Amniotic epithelial cell (primary cell): ENCODE measurements at regions not wholly inside any gene's neighbourhood (a gene's known extent, or its start where the extent isn't known, plus 50 kb on each side); places are given as distances from the start of the nearest gene placed in this dataset.
A peak's percentile ranks its signal among the peaks of the same experiment; 100 is the strongest.

Experiments used
- DNase-seq: peaks from one replicate; pipeline ENCODE4 v3.0.0-alpha.2; 2010; ENCODE audit warnings: low read depth

DNA sequence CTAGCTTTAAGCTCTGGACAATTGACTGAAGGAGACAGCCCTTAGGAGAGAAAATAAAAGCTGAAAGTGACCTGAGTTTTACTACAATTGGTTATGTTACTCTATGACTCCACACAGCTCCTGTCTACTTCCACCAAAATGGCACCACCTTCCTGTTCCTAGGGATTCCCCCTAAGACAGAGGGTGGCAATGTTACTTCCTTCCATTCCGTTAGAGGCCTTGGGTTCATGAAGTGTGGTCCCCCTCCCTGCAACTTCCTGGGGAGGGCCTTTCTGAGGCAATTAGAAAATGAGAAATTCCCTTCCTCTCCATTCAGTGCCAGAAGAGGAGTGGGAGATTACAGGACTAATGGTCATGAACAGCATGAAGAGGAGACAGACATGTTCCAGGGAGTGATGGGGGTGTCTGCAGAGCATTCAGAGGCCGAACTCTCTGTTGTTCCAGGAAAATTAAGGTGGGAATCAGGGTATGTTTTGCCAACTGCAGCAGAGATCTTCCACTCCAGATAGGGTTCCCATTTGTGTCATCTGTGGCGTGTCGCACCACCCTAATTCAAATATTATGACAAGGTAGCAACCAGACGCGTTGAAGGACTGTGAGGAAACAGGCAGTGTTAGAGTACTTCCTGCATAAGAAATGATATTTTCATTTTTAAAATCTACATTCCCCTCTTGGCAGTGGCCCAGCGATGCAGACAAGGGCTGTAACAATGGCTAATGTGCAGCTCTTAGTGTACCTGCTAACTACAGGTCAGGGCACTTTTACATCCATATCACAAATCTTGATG lies 53.1 kb upstream of the TRIM67 start:
- DNase-seq = no peak

DNA sequence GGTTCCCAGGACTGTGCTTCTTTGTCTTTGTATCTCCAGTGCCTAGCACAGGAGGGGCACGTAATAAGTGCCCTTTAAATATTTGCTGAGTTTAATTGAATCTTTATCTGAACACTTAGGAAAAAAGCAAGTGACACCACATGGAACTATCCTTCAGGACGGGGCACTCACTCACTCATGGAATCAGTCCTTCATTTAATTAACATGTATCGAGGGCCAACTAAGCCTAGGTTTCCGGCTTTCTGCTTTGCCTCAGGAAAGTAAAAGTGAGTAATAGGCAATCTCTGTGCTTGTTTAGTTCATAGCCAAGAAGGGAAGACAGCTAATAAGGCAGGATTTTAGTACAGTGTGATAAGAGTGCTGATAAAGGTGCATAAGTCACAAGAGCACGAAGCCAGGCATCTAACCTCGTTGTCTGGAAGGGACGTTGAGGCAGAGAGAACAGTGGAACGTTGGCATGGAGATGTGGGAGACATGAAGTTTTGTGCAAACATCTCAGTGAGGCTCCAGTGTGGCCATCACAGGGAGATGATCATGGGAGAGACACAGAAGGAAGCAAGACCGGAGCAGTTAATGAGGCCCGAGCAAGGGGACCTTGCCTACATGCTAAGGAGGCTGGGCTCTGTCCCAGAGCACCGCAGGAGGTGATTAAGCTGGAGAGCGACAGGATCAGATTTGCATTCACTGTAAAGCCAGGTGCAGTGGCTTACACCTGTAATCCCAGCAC lies 54.1 kb upstream of the TRIM67 start:
- peak; percentile 2 for DNase-seq

DNA sequence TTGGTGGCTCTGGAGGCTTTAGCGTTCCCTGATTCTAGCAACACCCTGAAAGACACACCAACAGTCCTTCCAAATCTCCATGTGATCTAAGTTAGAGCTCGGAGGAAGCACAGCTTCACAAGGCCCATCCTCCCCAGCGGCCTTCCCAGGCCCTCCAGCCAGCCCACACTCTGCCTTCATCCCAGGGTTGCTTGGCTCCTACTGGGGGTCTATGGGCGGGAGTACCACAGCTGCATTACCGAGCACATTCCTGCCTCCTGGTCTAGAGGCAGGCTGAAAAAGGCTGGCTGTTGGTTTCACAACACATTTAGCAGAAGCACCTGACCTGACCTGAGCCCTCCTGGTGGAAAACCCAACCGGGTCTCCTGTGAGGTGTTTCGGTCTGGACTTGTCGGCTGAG lies 54.7 kb upstream of the TRIM67 start:
- no peak for DNase-seq

DNA sequence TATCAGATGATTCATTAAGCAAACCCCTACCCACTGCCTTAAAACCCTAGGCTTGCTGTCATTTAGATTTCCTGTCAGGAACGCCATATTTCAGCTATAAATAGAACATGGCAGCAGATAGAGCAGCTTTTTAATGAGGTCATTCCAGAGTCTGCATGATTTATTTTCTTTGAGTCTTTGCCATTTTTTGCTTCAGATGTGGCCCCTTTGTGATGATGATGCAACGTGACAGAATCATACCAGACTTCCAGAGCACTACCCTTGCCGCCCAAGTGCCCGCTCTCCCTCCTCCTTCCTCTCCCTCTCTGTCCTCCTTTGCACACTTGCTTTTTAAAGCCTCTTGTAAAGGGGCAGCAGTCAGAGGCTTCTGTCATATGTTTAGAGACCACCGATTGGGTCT lies 55.5 kb upstream of the TRIM67 start:
- DNase-seq = peak; percentile 70

DNA sequence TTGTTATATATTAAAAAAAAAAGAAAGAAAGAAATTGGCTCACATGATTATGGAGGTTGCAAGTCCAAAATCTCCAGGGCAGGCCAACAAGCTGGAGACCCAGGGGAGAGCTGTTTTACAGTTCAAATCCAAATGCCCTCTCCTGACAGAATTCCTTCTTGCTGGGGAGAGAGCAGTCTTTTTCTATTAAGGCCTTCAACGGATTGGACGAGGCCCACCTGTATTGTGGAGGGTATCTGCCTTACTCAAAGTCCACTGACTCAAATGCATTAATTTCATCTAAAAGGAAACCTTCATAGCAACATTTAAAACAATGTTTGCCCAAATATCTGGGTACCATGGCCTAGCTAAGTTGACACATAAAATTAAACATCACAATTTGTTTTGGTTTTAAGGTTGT lies 56.9 kb upstream of the TRIM67 start:
- no peak for DNase-seq

DNA sequence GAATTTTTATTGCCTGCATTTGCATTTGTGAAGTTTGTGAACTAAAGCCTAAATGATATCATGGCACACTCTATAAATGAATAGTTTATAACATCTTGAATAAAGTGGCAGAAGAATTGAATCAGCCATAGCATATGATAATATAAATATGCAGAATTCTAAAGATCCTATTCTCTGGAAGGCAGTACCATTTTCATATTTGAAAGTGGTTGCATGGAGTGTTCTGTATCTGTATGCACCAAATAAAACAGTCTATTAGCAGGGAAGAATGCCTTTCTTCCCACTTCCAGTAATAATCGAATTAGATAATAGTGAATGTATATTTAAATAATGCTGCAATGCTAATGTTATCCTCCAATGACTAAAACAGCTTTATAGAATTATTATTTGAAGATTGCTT lies 57.9 kb upstream of the TRIM67 start:
- DNase-seq = no peak

DNA sequence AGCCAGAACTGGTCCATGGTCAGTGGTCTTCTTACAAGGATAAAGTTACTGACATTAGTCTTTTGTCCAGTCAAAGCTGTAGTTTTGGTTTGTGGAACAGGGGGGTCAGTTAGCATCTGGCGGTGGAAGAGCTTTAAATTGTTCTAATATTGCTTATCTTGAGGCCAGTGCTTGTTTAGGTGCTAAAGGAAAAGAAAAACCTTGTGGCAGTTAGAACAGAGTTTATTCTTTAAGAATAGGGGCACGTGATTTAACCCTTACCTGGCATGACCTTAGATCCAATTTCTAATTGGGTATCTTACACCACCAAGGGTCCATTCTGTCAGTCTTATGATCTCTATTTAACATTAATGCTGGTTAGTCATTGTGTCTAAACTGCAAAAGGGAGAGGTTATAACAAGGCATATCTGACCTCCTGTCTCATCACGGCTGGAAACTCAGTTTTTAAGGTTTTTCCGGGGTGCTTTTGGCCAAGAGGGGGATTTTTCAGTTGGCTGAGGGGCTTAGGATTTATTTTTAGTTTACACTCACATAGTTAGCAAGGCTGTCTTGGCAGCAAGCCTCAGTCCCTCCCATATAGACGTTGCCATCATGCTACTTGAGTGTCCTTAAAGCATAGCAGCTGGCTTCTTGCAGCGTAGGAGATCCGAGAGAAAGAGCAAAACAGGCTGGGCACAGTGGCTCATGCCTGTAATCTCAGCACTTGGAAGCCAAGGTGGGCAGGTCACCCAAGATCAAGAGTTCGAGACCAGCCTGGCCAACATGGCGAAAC lies 60.1 kb upstream of the FAM89A start:
- no peak for DNase-seq

DNA sequence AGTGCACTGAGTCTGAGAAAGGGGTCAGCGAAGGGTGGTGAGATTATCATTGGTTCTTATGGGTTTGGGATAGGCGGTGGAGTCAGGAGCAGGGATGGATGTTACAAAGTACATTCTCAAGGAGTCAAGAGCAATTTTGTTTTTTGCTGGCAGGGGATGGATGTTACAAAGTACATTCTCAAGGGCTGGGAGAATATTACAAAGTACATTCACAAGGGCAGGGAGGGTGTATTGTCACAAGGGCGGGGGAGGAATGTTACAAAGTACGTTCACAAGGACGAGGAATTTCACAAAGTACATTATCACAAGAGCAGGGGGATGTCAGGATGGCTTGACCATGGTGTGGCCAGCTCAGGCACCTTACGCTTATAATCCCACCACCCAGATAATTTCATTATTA lies 59.3 kb upstream of the FAM89A start:
- no peak for DNase-seq

DNA sequence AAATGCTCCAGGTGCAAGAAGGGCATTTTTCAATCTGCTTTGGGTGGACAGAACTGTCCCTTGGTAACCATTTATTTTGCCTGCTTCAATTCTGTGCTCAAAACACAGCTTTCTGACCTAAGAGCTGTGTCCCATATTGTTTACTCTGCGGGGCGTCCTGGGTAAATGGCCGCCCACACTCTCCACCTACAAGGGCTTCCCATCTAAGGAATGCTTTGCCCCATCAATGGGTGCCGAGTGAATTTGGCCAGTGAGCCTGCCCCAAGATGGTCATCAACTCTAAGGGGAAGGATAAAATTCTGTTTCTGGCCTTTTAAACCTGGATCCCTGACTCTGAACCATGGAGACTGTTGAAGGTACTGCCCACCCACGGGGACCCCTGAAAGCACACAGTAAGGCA lies 55.5 kb upstream of the FAM89A start:
- DNase-seq = no peak

DNA sequence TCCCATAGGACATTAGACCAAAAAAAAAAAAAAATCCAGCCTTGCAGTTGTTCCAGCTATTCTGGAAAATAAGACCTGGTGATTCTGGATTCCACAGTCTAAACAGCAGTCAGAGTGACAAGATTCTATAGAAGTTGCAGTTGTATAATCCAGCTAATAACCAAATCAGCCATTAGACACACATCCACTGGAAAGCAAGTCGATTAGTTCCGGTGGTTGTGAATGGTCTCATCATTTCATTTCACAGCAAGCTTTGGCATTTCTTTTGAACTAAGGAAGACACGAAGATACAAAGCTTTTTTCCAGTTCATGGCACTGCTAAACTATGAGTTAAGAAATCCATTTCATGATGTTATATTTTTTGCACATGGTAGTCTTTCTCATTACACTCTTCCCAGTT lies 54.4 kb upstream of the FAM89A start:
- DNase-seq = no peak

DNA sequence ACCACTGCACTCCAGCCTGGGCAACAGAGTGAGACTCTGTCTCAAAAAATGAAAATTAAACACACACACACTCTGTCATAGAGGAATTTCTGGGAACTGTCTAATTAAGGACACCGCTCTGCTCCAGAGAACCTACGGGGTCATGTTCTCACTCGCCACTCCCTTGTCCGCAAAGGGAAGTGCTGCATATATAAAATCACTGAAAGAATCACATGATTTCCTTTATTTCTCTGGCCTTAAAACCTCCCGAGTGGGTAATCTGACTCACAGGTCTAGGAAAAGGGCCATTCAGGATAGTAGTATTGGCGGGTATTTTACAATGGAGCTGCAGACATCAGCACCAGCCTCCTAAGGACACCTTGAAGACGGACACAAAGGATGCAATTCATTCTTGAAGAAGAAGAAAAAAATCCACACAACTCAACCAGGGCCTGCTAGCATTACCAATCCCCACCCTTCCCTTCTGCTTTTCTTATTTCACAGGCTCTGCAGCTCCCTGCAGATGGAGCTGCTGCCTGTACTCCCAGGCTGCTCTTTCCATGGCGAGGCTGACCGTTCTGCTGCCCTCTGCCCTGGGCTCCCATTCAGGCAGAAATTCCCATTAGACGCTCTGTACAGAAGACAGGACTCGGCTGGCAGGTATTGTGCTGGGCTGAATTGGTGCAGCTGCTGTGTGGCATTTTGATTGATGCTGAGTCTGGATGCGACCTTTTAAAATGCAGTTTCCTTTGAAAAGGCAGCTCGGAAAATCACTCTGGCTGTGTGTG lies 53.3 kb upstream of the FAM89A start:
- peak; percentile 4 for DNase-seq

DNA sequence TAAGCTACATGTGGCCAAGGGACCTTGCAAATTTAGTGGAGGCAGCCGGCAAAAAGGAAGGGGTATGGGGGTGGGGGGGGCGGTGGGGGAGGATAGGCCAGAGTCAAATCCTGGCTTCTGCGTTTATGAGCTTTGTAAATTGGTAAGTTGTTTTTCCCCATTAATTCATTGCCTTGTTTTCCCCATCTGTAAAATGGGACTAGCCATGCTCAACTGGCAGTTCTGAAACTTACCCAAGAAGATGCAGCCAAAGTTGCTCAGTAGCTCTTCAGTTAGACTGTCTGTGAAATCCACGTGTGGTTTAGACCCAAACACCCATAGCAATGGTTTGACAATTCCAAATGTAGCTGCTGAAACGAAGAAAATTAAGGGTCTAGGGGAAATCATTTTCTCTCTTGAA lies 52.3 kb upstream of the FAM89A start:
- no peak for DNase-seq

DNA sequence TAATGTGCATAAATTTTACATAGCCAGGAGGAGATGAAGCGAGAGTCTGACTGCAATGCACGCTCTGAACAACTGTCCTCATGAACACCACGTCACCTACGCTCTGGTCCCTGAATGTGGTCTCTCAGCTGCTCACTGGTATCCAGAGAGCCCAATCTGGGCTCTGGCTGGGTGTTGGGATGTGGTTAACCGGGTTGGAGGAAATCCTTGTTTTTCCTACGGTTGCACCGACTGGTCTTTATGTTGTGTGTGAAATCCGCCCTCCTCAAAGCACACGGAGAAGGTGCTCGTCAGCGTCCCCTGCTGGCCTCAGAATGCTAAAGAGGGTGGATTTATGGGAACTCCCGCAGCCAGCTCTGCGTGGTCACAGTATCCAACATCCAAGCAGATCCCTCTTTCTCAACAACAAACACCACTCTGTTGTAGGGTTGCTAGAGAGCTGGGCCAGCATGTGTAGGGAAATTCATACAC lies 51.8 kb upstream of the FAM89A start:
- peak; percentile 52 for DNase-seq

DNA sequence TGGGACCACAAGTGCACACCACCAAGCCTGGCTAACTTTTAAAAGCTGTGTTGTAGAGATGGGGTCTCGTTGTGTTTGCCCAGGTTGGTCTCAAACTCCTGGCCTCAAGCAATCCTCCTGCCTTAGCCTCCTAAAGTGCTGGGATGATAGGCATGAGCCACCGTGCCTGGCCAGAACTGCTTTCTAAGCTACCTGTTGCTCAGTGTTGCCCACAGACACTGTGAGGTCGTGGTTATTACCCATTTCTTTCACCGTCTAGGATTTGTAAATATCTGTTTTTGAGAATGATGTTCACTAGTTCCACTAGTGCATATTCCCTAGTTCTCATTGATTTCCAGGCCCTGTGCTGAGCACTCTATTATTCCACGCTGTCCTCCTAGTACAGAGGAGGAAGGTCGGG lies 51.4 kb upstream of the FAM89A start:
- DNase-seq = no peak
